ENCODE measurements at regions not wholly inside any gene's neighbourhood (a gene's known extent, or its start where the extent isn't known, plus 50 kb on each side); places are given as distances from the start of the nearest gene placed in this dataset.

GRCh38 chr6:119476554-119476953 lies 127.0 kb upstream of the MAN1A1 start:
- Histone ChIP-seq H3K4me1 (no peaks in the 10 kb centered on the region), H3K4me3 (no peak overlapping the region), H3K36me3 (no peaks in the 10 kb centered on the region), H3K9me3 (no peaks in the 10 kb centered on the region), H3K27me3 (no peaks in the 10 kb centered on the region), H3K27ac (no peak overlapping the region)
- no peak for DNase-seq
- intact Hi-C loops (cut with DNase I; ENCODE audit: low total_unique reads): no loop called here
- TF ChIP-seq, protein P1, sequence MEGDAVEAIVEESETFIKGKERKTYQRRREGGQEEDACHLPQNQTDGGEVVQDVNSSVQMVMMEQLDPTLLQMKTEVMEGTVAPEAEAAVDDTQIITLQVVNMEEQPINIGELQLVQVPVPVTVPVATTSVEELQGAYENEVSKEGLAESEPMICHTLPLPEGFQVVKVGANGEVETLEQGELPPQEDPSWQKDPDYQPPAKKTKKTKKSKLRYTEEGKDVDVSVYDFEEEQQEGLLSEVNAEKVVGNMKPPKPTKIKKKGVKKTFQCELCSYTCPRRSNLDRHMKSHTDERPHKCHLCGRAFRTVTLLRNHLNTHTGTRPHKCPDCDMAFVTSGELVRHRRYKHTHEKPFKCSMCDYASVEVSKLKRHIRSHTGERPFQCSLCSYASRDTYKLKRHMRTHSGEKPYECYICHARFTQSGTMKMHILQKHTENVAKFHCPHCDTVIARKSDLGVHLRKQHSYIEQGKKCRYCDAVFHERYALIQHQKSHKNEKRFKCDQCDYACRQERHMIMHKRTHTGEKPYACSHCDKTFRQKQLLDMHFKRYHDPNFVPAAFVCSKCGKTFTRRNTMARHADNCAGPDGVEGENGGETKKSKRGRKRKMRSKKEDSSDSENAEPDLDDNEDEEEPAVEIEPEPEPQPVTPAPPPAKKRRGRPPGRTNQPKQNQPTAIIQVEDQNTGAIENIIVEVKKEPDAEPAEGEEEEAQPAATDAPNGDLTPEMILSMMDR (IDR thresholded peaks at IDR 0.05): no peak
- no peak for TF ChIP-seq POLR2A (IDR thresholded peaks at IDR 0.05)

DNA sequence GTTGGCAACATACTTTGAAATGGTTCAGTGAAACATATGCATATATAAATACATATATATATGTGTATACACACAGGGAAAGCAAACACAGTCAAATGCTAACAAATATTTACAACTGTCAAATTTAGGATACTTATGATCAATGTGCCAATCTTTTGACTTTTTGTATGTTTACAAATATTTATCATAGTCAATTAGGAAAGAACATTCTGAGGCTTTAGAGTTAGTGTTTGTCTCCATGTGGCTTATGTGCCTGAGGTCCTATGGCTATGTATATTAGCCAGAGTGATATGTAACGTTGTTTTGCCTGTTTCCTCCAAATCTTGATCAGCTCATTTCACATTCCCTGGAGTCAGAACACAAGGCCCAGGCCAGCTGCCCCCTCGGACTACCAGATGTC lies 126.5 kb upstream of the MAN1A1 start:
- no peak overlapping the region for H3K4me3 ChIP-seq
- no peak for DNase-seq
- H3K36me3 ChIP-seq: no peaks in the 10 kb centered on the region
- no peaks in the 10 kb centered on the region for H3K9me3 ChIP-seq
- no peak for TF ChIP-seq POLR2A (IDR thresholded peaks at IDR 0.05)
- TF ChIP-seq, protein P1 (IDR thresholded peaks at IDR 0.05): no peak
- intact Hi-C loops (cut with DNase I; ENCODE audit: low total_unique reads): no loop called here
- H3K4me1 ChIP-seq: no peaks in the 10 kb centered on the region
- no peak overlapping the region for H3K27ac ChIP-seq
- no peaks in the 10 kb centered on the region for H3K27me3 ChIP-seq

- no peak overlapping the region for H3K4me3 ChIP-seq
- H3K27me3 ChIP-seq: no peaks in the 10 kb centered on the region
- no peak overlapping the region for H3K27ac ChIP-seq
- no peaks in the 10 kb centered on the region for H3K9me3 ChIP-seq
- H3K36me3 ChIP-seq: no peaks in the 10 kb centered on the region
- H3K4me1 ChIP-seq: no peaks in the 10 kb centered on the region
- no peak for DNase-seq
- intact Hi-C loops (cut with DNase I; ENCODE audit: low total_unique reads): no loop called here
- TF ChIP-seq, protein P1 (IDR thresholded peaks at IDR 0.05): no peak
- no peak for TF ChIP-seq POLR2A (IDR thresholded peaks at IDR 0.05)
Measured at GRCh38 chr6:119470893-119471542, 121.5 kb upstream of the MAN1A1 start.

- TF ChIP-seq, protein P1 (IDR thresholded peaks at IDR 0.05): no peak
- Histone ChIP-seq H3K9me3 (no peaks in the 10 kb centered on the region), H3K4me3 (no peak overlapping the region), H3K4me1 (no peaks in the 10 kb centered on the region), H3K36me3 (no peaks in the 10 kb centered on the region), H3K27me3 (no peaks in the 10 kb centered on the region), H3K27ac (no peak overlapping the region)
- DNase-seq: no peak
- intact Hi-C loops (cut with DNase I; ENCODE audit: low total_unique reads): no loop called here
Measured at GRCh38 chr6:119467488-119468081, 118.0 kb upstream of the MAN1A1 start.

GRCh38 chr6:119466226-119466625 lies 116.7 kb upstream of the MAN1A1 start:
- intact Hi-C loops (cut with DNase I; ENCODE audit: low total_unique reads): no loop called here
- no peak for DNase-seq
- no peaks in the 10 kb centered on the region for H3K9me3 ChIP-seq
- H3K27me3 ChIP-seq: no peaks in the 10 kb centered on the region
- no peak for TF ChIP-seq POLR2A (IDR thresholded peaks at IDR 0.05)
- TF ChIP-seq, protein P1 (IDR thresholded peaks at IDR 0.05): no peak
- no peaks in the 10 kb centered on the region for H3K36me3 ChIP-seq
- no peak overlapping the region for H3K27ac ChIP-seq
- H3K4me3 ChIP-seq: no peak overlapping the region
- H3K4me1 ChIP-seq: no peaks in the 10 kb centered on the region

Data from uterus (tissue), 3 donors.